ENCODE measurements at regions not wholly inside any gene's neighbourhood (a gene's known extent, or its start where the extent isn't known, plus 50 kb on each side); places are given as distances from the start of the nearest gene placed in this dataset.

GRCh38 chr1:56229186-56229585 lies 350.2 kb downstream of the PLPP3 start:
- Histone ChIP-seq H3K27ac (ENCODE audit: insufficient read depth in 1 of 2, low read depth in 1 of 2, low read length in 2 of 2, poor library complexity in 1 of 2, severe bottlenecking in 2 of 2) (no peak overlapping the region), H3K4me3 (ENCODE audit: control insufficient read depth in 1 of 7, extremely low read depth in 1 of 7, insufficient read depth in 4 of 7, low read depth in 2 of 7, low read length in 6 of 7) (peak overlapping the region in 1 of 7 experiments; percentile 10), H3K36me3 (ENCODE audit: control insufficient read depth in 4 of 4, insufficient read depth in 4 of 4, low read length in 3 of 4) (no peaks in the 10 kb centered on the region), H3K4me1 (ENCODE audit: control extremely low read depth in 1 of 4, control insufficient read depth in 4 of 4, insufficient read depth in 4 of 4, low read length in 3 of 4) (peaks cover 0 to 3% (median 1%) of the 10 kb centered on the region in 4 experiments), H3K9me3 (ENCODE audit: control extremely low read depth in 1 of 5, control insufficient read depth in 4 of 5, insufficient read depth in 2 of 5, low read depth in 1 of 5, low read length in 4 of 5) (no peaks in the 10 kb centered on the region), H3K27me3 (replicated peaks in 2 of 5; ENCODE audit: control insufficient read depth in 4 of 5, insufficient read depth in 5 of 5, low read length in 4 of 5) (no peaks in the 10 kb centered on the region)
- ChIA-PET CTCF (no interaction called here), POLR2A (no interaction called here)
- WGBS (ENCODE audit: insufficient coverage), result 35% methylated on average over 8 of the region's 8 CpGs
- peak in 2 of 3 donors; percentile 0 to 12 for DNase-seq

DNA sequence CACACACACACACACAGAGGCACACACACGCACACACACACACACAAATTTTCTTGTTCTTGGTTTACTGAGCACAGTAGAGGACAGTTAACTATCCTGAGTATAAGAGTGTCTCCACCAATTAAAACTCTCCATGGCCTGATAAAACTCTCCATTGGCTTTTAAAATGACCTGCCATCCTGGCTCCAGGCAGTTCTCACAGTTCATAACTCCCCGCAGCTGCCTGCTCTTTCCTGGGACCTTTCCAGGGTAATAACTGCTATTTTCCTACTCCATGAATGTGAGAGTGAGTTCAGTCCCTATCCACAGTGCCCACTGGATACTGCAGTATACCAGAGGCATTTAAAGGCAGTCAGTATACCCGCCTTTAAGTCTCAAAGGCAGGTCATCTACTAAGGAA lies 351.5 kb downstream of the PLPP3 start:
- ChIA-PET POLR2A (no interaction called here), CTCF (no interaction called here)
- Histone ChIP-seq H3K27me3 (replicated peaks in 2 of 5; ENCODE audit: control insufficient read depth in 4 of 5, insufficient read depth in 5 of 5, low read length in 4 of 5) (no peaks in the 10 kb centered on the region), H3K4me1 (ENCODE audit: control extremely low read depth in 1 of 4, control insufficient read depth in 4 of 4, insufficient read depth in 4 of 4, low read length in 3 of 4) (peaks cover 0 to 3% (median 1%) of the 10 kb centered on the region in 4 experiments), H3K36me3 (ENCODE audit: control insufficient read depth in 4 of 4, insufficient read depth in 4 of 4, low read length in 3 of 4) (no peaks in the 10 kb centered on the region), H3K9me3 (ENCODE audit: control extremely low read depth in 1 of 5, control insufficient read depth in 4 of 5, insufficient read depth in 2 of 5, low read depth in 1 of 5, low read length in 4 of 5) (no peaks in the 10 kb centered on the region), H3K27ac (ENCODE audit: insufficient read depth in 1 of 2, low read depth in 1 of 2, low read length in 2 of 2, poor library complexity in 1 of 2, severe bottlenecking in 2 of 2) (no peak overlapping the region), H3K4me3 (ENCODE audit: control insufficient read depth in 1 of 7, extremely low read depth in 1 of 7, insufficient read depth in 4 of 7, low read depth in 2 of 7, low read length in 6 of 7) (no peak overlapping the region)
- no peak for DNase-seq
- WGBS (ENCODE audit: insufficient coverage), result 86% methylated on average over 2 of the region's 3 CpGs

DNA sequence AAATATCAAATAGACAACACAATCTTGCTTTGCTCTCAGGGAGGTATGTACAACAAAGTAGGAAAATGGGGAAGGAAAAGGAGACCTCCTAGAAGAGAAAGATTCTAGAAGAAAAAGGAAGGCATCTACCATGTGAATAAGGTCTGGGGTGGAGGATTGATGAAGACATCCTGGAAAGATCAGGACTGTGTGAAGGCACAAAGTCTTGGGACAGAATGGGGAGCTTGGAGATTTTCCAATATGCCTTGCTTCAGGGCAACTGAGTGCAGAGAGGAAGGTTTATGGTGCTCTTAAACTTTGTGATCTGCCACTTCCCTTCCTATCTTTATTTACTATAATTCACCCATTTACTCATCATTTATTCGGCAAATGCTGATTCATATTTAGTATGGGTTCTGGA lies 352.0 kb downstream of the PLPP3 start:
- H3K36me3 ChIP-seq (ENCODE audit: control insufficient read depth in 4 of 4, insufficient read depth in 4 of 4, low read length in 3 of 4), result no peaks in the 10 kb centered on the region
- H3K27me3 ChIP-seq (replicated peaks in 2 of 5; ENCODE audit: control insufficient read depth in 4 of 5, insufficient read depth in 5 of 5, low read length in 4 of 5), result no peaks in the 10 kb centered on the region
- H3K4me1 ChIP-seq (ENCODE audit: control extremely low read depth in 1 of 4, control insufficient read depth in 4 of 4, insufficient read depth in 4 of 4, low read length in 3 of 4), result peaks cover 0 to 3% (median 1%) of the 10 kb centered on the region in 4 experiments
- no peak for DNase-seq
- WGBS (ENCODE audit: insufficient coverage), result no CpG with 5 or more reads among the region's 1 CpG
- POLR2A ChIA-PET, result no interaction called here
- CTCF ChIA-PET, result no interaction called here
- H3K9me3 ChIP-seq (ENCODE audit: control extremely low read depth in 1 of 5, control insufficient read depth in 4 of 5, insufficient read depth in 2 of 5, low read depth in 1 of 5, low read length in 4 of 5), result no peaks in the 10 kb centered on the region
- H3K4me3 ChIP-seq (ENCODE audit: control insufficient read depth in 1 of 7, extremely low read depth in 1 of 7, insufficient read depth in 4 of 7, low read depth in 2 of 7, low read length in 6 of 7), result no peak overlapping the region
- H3K27ac ChIP-seq (ENCODE audit: insufficient read depth in 1 of 2, low read depth in 1 of 2, low read length in 2 of 2, poor library complexity in 1 of 2, severe bottlenecking in 2 of 2), result no peak overlapping the region

GRCh38 chr1:56225964-56226815 lies 353.2 kb downstream of the PLPP3 start:
- ChIA-PET CTCF (no interaction called here), POLR2A (no interaction called here)
- H3K9me3 ChIP-seq (ENCODE audit: control extremely low read depth in 1 of 5, control insufficient read depth in 4 of 5, insufficient read depth in 2 of 5, low read depth in 1 of 5, low read length in 4 of 5), result no peaks in the 10 kb centered on the region
- 100% methylated on average over 1 of the region's 1 CpG for WGBS (ENCODE audit: insufficient coverage)
- DNase-seq, result no peak
- H3K27ac ChIP-seq (ENCODE audit: insufficient read depth in 1 of 2, low read depth in 1 of 2, low read length in 2 of 2, poor library complexity in 1 of 2, severe bottlenecking in 2 of 2), result no peak overlapping the region
- H3K36me3 ChIP-seq (ENCODE audit: control insufficient read depth in 4 of 4, insufficient read depth in 4 of 4, low read length in 3 of 4), result no peaks in the 10 kb centered on the region
- no peak overlapping the region for H3K4me3 ChIP-seq (ENCODE audit: control insufficient read depth in 1 of 7, extremely low read depth in 1 of 7, insufficient read depth in 4 of 7, low read depth in 2 of 7, low read length in 6 of 7)
- peaks cover 0 to 3% (median 1%) of the 10 kb centered on the region in 4 experiments for H3K4me1 ChIP-seq (ENCODE audit: control extremely low read depth in 1 of 4, control insufficient read depth in 4 of 4, insufficient read depth in 4 of 4, low read length in 3 of 4)
- no peaks in the 10 kb centered on the region for H3K27me3 ChIP-seq (replicated peaks in 2 of 5; ENCODE audit: control insufficient read depth in 4 of 5, insufficient read depth in 5 of 5, low read length in 4 of 5)

DNA sequence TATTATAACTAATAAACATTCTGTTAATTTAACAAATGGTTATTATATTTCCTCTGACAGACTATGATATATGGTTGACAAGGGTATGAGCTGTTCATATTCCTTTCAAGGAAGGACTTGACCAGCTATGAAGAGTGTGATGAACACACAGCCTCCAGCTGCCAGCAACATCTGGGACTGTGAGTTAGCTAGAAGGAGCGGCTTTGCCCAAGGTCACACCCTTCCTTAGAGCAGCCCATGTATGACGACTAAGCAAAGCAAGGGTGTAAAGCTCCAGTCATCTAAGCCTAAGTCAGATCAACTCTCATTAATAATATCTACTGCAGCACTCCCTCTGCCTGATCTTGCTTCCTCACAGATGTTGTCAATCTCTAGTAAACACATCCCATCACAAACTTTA lies 355.4 kb downstream of the PLPP3 start:
- no peak overlapping the region for H3K4me3 ChIP-seq (ENCODE audit: control insufficient read depth in 1 of 7, extremely low read depth in 1 of 7, insufficient read depth in 4 of 7, low read depth in 2 of 7, low read length in 6 of 7)
- no peak overlapping the region for H3K27ac ChIP-seq (ENCODE audit: insufficient read depth in 1 of 2, low read depth in 1 of 2, low read length in 2 of 2, poor library complexity in 1 of 2, severe bottlenecking in 2 of 2)
- ChIA-PET POLR2A (no interaction called here), CTCF (no interaction called here)
- DNase-seq, result no peak
- peaks cover 0 to under 1% (median 0%) of the 10 kb centered on the region in 4 experiments for H3K4me1 ChIP-seq (ENCODE audit: control extremely low read depth in 1 of 4, control insufficient read depth in 4 of 4, insufficient read depth in 4 of 4, low read length in 3 of 4)
- 94% methylated on average over 2 of the region's 2 CpGs for WGBS (ENCODE audit: insufficient coverage)
- H3K9me3 ChIP-seq (ENCODE audit: control extremely low read depth in 1 of 5, control insufficient read depth in 4 of 5, insufficient read depth in 2 of 5, low read depth in 1 of 5, low read length in 4 of 5), result peaks cover 0 to 1% (median 0%) of the 10 kb centered on the region in 5 experiments
- H3K27me3 ChIP-seq (replicated peaks in 2 of 5; ENCODE audit: control insufficient read depth in 4 of 5, insufficient read depth in 5 of 5, low read length in 4 of 5), result no peaks in the 10 kb centered on the region
- no peaks in the 10 kb centered on the region for H3K36me3 ChIP-seq (ENCODE audit: control insufficient read depth in 4 of 4, insufficient read depth in 4 of 4, low read length in 3 of 4)

- no peaks in the 10 kb centered on the region for H3K27me3 ChIP-seq (replicated peaks in 2 of 5; ENCODE audit: control insufficient read depth in 4 of 5, insufficient read depth in 5 of 5, low read length in 4 of 5)
- POLR2A ChIA-PET, result no interaction called here
- CTCF ChIA-PET, result no interaction called here
- H3K27ac ChIP-seq (ENCODE audit: insufficient read depth in 1 of 2, low read depth in 1 of 2, low read length in 2 of 2, poor library complexity in 1 of 2, severe bottlenecking in 2 of 2), result no peak overlapping the region
- no peak overlapping the region for H3K4me3 ChIP-seq (ENCODE audit: control insufficient read depth in 1 of 7, extremely low read depth in 1 of 7, insufficient read depth in 4 of 7, low read depth in 2 of 7, low read length in 6 of 7)
- no peaks in the 10 kb centered on the region for H3K36me3 ChIP-seq (ENCODE audit: control insufficient read depth in 4 of 4, insufficient read depth in 4 of 4, low read length in 3 of 4)
- no peak for DNase-seq
- H3K9me3 ChIP-seq (ENCODE audit: control extremely low read depth in 1 of 5, control insufficient read depth in 4 of 5, insufficient read depth in 2 of 5, low read depth in 1 of 5, low read length in 4 of 5), result peaks cover 0 to 1% (median 0%) of the 10 kb centered on the region in 5 experiments
- no peaks in the 10 kb centered on the region for H3K4me1 ChIP-seq (ENCODE audit: control extremely low read depth in 1 of 4, control insufficient read depth in 4 of 4, insufficient read depth in 4 of 4, low read length in 3 of 4)
Measured at GRCh38 chr1:56222914-56223540, 356.3 kb downstream of the PLPP3 start.

DNA sequence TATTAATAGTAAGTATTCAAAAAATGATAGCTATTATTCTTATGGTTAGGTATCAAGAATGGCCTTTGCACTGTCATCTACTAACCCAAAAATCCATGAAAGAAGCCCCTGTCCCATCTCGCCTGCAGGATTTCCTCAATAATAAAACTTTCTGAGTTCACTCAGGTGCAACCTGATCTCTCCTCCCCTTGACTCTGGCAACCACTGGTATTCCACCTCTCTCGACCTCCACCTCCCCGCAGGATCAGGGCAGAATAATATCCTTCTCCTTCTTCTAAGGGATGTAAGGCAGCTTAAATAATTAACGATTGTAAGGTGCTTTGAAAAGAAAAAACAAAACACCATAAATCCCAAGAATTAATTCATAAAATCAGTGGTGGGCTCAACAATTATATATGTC lies 359.3 kb downstream of the PLPP3 start:
- whole genome bisulfite sequencing (ENCODE audit: insufficient coverage), result 100% methylated on average over 1 of the region's 4 CpGs
- Histone ChIP-seq H3K36me3 (ENCODE audit: control insufficient read depth in 4 of 4, insufficient read depth in 4 of 4, low read length in 3 of 4) (no peaks in the 10 kb centered on the region), H3K27ac (ENCODE audit: insufficient read depth in 1 of 2, low read depth in 1 of 2, low read length in 2 of 2, poor library complexity in 1 of 2, severe bottlenecking in 2 of 2) (no peak overlapping the region), H3K9me3 (ENCODE audit: control extremely low read depth in 1 of 5, control insufficient read depth in 4 of 5, insufficient read depth in 2 of 5, low read depth in 1 of 5, low read length in 4 of 5) (peaks cover 0 to 1% (median 0%) of the 10 kb centered on the region in 5 experiments), H3K27me3 (replicated peaks in 2 of 5; ENCODE audit: control insufficient read depth in 4 of 5, insufficient read depth in 5 of 5, low read length in 4 of 5) (no peaks in the 10 kb centered on the region), H3K4me1 (ENCODE audit: control extremely low read depth in 1 of 4, control insufficient read depth in 4 of 4, insufficient read depth in 4 of 4, low read length in 3 of 4) (no peaks in the 10 kb centered on the region), H3K4me3 (ENCODE audit: control insufficient read depth in 1 of 7, extremely low read depth in 1 of 7, insufficient read depth in 4 of 7, low read depth in 2 of 7, low read length in 6 of 7) (no peak overlapping the region)
- DNase-seq, result no peak
- ChIA-PET POLR2A (no interaction called here), CTCF (no interaction called here)

All from common myeloid progenitor, CD34-positive (primary cell).